SH-SY5Y (cell line): ENCODE measurements at regions not wholly inside any gene's neighbourhood (a gene's known extent, or its start where the extent isn't known, plus 50 kb on each side); places are given as distances from the start of the nearest gene placed in this dataset.

Source experiments
- GATA2 ChIP-seq: IDR thresholded peaks from 2 replicates; pipeline ENCODE4 v1.6.1; 2011; ENCODE audit warnings: mild to moderate bottlenecking, low read depth, low read length
- GATA3 ChIP-seq: IDR thresholded peaks from 2 replicates; pipeline ENCODE4 v1.6.1; 2011; ENCODE audit warnings: low read depth, mild to moderate bottlenecking, low read length, moderate library complexity

GRCh38 chrX:43566170-43566569 lies 89.9 kb upstream of the MAOA start:
- no peak for TF ChIP-seq GATA3
- TF ChIP-seq GATA2, result no peak
